GM18505 (cell line): ENCODE measurements at regions not wholly inside any gene's neighbourhood (a gene's known extent, or its start where the extent isn't known, plus 50 kb on each side); places are given as distances from the start of the nearest gene placed in this dataset.

Experiments used
- ATAC-seq: cut with Tn5 transposase; IDR thresholded peaks from one replicate; pipeline ENCODE4 v1.9.1; 2021; ENCODE audit not compliant: unreplicated experiment
- POLR2A ChIP-seq: IDR thresholded peaks from 4 replicates; pipeline ENCODE4 v1.6.1; 2011; ENCODE audit warnings: borderline replicate concordance; ENCODE audit not compliant: insufficient read depth, insufficient read length; ENCODE audit errors: extremely low read depth

DNA sequence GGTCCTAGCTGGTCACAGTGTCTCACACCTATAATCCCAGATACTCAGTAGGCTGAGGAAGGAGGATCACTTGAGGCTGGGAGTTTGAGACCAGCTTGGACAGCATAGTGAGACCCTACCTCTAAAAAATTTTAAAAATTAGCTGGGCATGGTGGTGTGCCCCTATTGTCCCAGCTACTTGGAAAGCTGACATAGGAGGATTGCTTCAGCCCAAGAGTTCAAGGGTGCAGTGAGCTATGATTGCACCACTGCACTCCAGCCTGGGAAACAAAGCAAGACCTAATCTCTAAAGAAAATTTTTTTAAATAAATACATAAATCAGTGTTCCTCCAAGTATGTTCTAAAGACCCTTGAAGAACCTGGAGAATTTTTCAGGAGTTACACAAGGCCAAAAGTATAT lies 50.6 kb upstream of the GNAO1 start:
- TF ChIP-seq POLR2A = no peak
- no peak for ATAC-seq

DNA sequence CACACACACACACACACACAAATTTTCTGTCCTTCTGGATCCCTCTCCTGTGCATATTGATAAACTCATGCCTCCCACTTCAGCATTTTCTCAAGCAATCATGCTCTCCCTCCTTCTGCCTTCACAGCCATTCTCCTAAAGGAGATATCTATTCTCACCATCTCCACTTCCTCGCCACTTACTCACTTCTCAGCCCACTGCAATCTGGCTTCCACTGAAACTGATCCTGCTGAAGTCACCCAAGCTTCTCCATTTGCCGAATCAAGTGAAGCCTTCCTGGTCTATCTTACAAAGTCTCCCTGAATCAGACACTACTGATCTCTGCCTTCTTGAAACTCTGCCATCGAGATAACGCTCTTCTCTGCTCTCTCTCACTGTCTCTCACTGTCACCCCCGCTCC lies 54.0 kb upstream of the GNAO1 start:
- no peak for TF ChIP-seq POLR2A
- ATAC-seq = no peak

DNA sequence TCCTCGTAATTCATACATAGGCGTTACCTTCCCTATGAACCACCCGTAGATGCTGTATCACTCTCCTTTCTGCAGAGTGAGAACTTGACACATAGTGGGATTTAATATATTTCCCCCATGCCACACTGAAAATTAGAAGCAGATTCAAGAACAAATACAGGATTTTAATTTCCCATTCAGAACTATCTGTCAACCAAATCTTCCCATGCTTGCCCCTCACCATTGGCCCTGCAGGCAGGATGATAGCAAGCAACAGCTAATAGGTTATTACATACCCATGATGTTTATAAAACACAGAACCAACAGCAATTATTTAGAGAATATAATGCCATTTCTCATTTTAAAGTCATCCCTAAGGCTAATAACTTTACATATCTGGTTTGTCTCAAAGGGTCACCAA lies 55.0 kb upstream of the GNAO1 start:
- no peak for TF ChIP-seq POLR2A
- ATAC-seq = no peak

DNA sequence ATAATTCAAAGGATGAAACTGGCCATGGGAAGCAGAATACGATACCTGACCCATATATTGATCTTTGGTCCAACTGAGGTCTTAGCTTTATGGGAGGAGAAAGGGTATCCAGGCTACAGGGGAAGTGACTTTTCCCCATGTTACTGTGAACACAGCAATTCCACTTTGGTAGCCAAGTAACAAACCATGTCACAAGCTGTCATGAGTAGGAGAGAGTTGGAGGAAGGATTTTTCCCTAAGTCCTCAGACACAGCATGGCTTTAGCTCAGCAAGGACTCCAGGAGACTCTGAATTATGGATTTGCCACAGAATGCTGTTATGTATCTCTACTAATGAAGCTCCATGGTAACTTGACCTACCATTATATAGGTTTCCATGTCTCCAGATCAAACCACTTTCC lies 56.5 kb upstream of the GNAO1 start:
- TF ChIP-seq POLR2A = no peak
- ATAC-seq = no peak

DNA sequence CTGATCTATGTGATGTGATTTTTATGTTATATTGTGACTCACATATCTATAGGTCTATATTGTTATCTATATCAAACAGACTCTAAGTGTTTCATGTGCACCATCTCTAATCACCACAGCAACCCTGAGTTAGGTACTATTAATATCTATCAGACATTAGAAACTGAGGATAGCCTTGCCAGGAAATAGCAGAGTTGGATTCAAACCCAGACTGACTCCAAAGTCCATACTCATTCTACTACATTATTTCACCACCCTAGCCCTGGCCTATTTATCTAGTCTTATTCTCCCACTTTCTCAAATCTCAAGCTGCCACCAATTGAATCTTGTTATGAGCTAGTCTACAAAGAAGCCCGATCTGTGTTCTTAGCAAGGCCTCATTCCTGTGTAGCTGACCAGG lies 65.4 kb upstream of the GNAO1 start:
- no peak for ATAC-seq

DNA sequence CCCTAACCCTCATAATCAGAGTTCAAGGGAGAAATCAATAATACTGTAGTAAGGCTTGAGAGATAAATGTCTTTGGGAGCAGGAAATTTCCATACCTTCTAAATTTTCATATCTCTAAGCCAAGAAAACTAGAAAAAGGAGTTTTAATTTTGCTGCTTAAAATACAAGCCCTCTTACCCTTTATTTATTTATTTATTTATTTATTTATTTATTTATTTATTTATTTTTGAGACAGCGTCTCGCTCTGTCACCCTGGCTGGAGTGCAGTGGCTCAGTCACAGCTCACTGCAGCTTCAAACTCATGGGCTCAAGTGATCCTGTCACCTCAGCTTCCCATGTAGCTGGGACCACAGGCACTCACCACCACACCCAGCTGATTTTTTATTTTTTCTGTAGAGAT lies 69.0 kb upstream of the GNAO1 start:
- no peak for ATAC-seq
- TF ChIP-seq POLR2A = no peak

More for the DNA sequence above, 65.4 kb upstream of the GNAO1 start:
- TF ChIP-seq POLR2A = no peak

GRCh38 chr16:56121156-56121500 lies 70.2 kb upstream of the GNAO1 start:
- ATAC-seq = no peak
- TF ChIP-seq POLR2A = no peak

- no peak for TF ChIP-seq POLR2A
- ATAC-seq = no peak
These were observed 70.7 kb upstream of the GNAO1 start for GRCh38 chr16:56120447-56121155.

- no peak for ATAC-seq
- no peak for TF ChIP-seq POLR2A
These were observed 72.2 kb upstream of the GNAO1 start for GRCh38 chr16:56119133-56119532.

- TF ChIP-seq POLR2A = no peak
- no peak for ATAC-seq
These were observed 74.7 kb upstream of the GNAO1 start for GRCh38 chr16:56116577-56116964.

DNA sequence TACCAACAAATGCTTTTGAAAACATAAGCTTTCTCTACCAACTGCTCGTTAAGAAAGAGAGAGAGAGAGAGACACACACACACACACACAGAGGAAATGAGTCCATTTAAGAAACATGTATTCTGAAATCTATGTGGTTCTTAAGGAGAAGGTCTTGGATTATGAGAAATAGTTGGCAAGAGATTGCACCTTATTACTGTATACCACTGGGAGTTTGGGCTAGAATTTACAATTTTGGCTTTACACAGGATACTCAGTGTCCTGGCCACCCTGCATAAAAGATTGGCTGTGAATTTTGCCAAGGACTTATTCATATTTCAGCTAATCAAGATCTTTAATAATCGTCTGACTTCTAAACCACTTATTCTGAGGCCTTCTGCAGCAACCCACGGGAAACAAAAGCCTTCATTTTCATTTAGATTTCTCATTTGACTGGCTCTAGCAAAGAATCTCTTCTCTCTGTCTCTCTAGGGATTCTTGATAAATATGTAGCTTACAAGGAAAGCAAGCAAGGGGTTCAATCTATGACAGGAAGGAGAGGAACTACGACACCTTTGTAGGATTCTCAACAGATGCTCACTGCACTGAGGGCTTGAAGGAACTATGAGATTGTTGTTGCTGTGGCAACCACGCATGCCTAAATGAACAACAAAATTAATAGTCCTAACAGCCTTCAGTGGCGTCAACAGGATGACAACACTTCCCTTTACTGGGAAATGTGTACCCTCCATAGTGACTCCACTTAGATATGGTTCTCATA lies 75.3 kb upstream of the GNAO1 start:
- ATAC-seq = no peak
- TF ChIP-seq POLR2A = no peak

GRCh38 chr16:56113223-56113622 lies 78.1 kb upstream of the GNAO1 start:
- no peak for TF ChIP-seq POLR2A
- no peak for ATAC-seq

DNA sequence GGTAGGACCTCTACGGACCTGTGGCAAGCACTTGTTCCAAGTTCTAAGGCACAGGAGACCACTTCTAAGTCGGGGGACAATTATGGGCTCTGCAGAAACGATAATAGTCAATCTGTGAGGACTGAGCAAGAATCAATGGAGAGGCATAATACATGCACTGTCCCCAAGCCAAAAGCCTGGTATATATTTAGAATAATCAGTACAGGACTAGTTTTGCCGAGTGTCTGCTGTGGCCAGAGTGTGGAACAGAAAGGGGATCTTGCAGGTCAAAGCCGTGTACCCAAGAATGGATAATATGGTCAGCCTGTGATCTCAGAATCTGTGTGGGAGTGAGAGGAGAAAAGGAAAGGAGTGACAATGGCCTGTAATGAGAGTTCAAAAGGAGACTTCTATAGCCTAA lies 80.2 kb upstream of the GNAO1 start:
- TF ChIP-seq POLR2A = no peak
- ATAC-seq = no peak

- no peak for TF ChIP-seq POLR2A
- no peak for ATAC-seq
These were observed 81.3 kb upstream of the GNAO1 start for GRCh38 chr16:56109994-56110393.

DNA sequence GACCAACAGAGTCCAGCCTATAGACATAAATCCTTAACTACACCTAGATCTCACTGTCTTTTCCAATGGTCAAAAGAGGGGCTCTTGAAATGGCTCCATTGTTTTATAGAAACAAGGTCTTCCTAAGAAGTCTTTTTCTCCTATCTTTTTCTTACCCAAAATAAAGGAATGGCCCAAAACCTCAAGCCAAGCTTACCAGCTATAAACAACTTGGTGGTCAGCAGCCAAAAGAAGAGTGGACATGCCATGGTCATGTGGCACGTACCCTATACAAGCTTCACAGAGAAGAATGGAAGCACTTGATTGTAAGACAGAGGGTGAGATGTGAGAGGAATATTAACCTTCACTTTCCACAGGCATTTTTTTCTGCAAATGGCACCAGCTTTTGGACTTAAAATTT lies 82.1 kb upstream of the GNAO1 start:
- TF ChIP-seq POLR2A = no peak
- no peak for ATAC-seq

- no peak for TF ChIP-seq POLR2A
- ATAC-seq = no peak
These were observed 82.6 kb upstream of the GNAO1 start for GRCh38 chr16:56108724-56109123.
